Gastroesophageal sphincter (tissue), 3 donors: ENCODE measurements at regions not wholly inside any gene's neighbourhood (a gene's known extent, or its start where the extent isn't known, plus 50 kb on each side); places are given as distances from the start of the nearest gene placed in this dataset.

Experiments used
- POLR2AphosphoS5 ChIP-seq: sonication (generic); formaldehyde crosslinking; IDR thresholded peaks from one replicate; pipeline ENCODE4 v1.6.1; 2017; ENCODE audit warnings: antibody characterized with exemption
- TF ChIP-seq, protein P1 (sequence below), 4 experiments: fragments of 200-600 bp in 2 of 4; fragments of 450-650 bp in 2 of 4; sonication (generic) in 1 of 4; IDR thresholded peaks; one replicate each; pipeline ENCODE4 v1.5.1; 2017 to 2019; ENCODE audit warnings: antibody characterized with exemption in 4 of 4, mild to moderate bottlenecking in 2 of 4, moderate library complexity in 2 of 4

DNA sequence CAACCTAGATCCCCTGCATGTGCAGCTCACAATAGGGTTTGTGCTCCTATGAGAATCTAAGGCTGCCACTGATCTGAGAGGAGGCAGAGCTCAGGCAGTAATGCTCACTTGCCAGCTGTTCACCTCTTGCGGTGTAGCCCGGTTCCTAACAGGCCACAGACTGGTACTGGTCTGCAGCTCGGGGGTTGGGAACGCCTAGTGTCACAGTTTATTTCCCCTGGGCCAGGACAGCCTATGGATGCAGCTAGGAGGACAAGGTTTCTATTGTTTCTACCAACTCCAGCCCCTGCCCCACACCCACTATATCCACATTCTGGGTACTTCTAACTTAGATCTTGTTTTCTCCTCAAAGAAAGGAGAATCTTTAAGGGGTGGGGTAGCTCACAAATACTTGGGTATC, 58.7 kb upstream of the PRRC2C start:
- TF ChIP-seq, protein P1, sequence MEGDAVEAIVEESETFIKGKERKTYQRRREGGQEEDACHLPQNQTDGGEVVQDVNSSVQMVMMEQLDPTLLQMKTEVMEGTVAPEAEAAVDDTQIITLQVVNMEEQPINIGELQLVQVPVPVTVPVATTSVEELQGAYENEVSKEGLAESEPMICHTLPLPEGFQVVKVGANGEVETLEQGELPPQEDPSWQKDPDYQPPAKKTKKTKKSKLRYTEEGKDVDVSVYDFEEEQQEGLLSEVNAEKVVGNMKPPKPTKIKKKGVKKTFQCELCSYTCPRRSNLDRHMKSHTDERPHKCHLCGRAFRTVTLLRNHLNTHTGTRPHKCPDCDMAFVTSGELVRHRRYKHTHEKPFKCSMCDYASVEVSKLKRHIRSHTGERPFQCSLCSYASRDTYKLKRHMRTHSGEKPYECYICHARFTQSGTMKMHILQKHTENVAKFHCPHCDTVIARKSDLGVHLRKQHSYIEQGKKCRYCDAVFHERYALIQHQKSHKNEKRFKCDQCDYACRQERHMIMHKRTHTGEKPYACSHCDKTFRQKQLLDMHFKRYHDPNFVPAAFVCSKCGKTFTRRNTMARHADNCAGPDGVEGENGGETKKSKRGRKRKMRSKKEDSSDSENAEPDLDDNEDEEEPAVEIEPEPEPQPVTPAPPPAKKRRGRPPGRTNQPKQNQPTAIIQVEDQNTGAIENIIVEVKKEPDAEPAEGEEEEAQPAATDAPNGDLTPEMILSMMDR (IDR thresholded peaks at IDR 0.05) = no peak
- TF ChIP-seq POLR2AphosphoS5 = no peak
